ENCODE measurements at regions not wholly inside any gene's neighbourhood (a gene's known extent, or its start where the extent isn't known, plus 50 kb on each side); places are given as distances from the start of the nearest gene placed in this dataset.

- TF ChIP-seq BACH2 (CRISPR knock-in tag; IDR thresholded peaks at IDR 0.05; ENCODE audit: borderline replicate concordance) (no peak), ZFP3 (CRISPR knock-in tag; IDR thresholded peaks at IDR 0.05) (no peak), TOX (CRISPR knock-in tag; IDR thresholded peaks at IDR 0.05; ENCODE audit: borderline replicate concordance) (no peak)
Observed at GRCh38 chrX:1139185-1139500, 73.3 kb downstream of the CRLF2 start.
